ENCODE measurements at regions not wholly inside any gene's neighbourhood (a gene's known extent, or its start where the extent isn't known, plus 50 kb on each side); places are given as distances from the start of the nearest gene placed in this dataset.

GRCh38 chr6:120355822-120356221 is 978.5 kb downstream of the TBC1D32 start:
- no CpG with 5 or more reads among the region's 1 CpG for WGBS (ENCODE audit: extremely low coverage, insufficient read length, low lambda C conversion rate)
- H2BK12ac ChIP-seq (ENCODE audit: insufficient read length, low read depth, low read length): no peak overlapping the region
- H4K20me1 ChIP-seq (ENCODE audit: control insufficient read depth, insufficient read depth, insufficient read length): no peaks in the 10 kb centered on the region
- no peak overlapping the region for H2BK20ac ChIP-seq (ENCODE audit: low read depth, low read length, poor library complexity, severe bottlenecking)
- no peak overlapping the region for H4K8ac ChIP-seq (replicated peaks; ENCODE audit: insufficient read length, low read depth, low read length)
- peaks cover 3% of the 10 kb centered on the region for H3K9me3 ChIP-seq (ENCODE audit: control insufficient read depth, low read depth, low read length)
- peaks cover 14 to 31% (median 14%) of the 10 kb centered on the region in 3 experiments for H3K36me3 Mint-ChIP-seq (ENCODE audit: insufficient read depth in 1 of 3, low read depth in 3 of 3)
- H3K27ac ChIP-seq (ENCODE audit: insufficient read length, low read depth, low read length): no peak overlapping the region
- no peak overlapping the region for H2BK120ac ChIP-seq (ENCODE audit: low read depth, low read length, poor library complexity, severe bottlenecking)
- H3K4ac ChIP-seq (ENCODE audit: low read depth, low read length): no peak overlapping the region
- H3K18ac ChIP-seq (ENCODE audit: insufficient read length, low read depth, low read length): no peak overlapping the region
- no peaks in the 10 kb centered on the region for H3K27me3 Mint-ChIP-seq (ENCODE audit: low read depth)
- no peaks in the 10 kb centered on the region; the same call in 1 of the 2 replicates for H3K4me1 ChIP-seq (ENCODE audit: insufficient read depth, low read length)
- H4K5ac ChIP-seq (ENCODE audit: insufficient read length, low read depth, low read length): no peak overlapping the region
- no peaks in the 10 kb centered on the region for H3K79me2 ChIP-seq (ENCODE audit: insufficient read depth, low read length)
- TF ChIP-seq, protein P1, sequence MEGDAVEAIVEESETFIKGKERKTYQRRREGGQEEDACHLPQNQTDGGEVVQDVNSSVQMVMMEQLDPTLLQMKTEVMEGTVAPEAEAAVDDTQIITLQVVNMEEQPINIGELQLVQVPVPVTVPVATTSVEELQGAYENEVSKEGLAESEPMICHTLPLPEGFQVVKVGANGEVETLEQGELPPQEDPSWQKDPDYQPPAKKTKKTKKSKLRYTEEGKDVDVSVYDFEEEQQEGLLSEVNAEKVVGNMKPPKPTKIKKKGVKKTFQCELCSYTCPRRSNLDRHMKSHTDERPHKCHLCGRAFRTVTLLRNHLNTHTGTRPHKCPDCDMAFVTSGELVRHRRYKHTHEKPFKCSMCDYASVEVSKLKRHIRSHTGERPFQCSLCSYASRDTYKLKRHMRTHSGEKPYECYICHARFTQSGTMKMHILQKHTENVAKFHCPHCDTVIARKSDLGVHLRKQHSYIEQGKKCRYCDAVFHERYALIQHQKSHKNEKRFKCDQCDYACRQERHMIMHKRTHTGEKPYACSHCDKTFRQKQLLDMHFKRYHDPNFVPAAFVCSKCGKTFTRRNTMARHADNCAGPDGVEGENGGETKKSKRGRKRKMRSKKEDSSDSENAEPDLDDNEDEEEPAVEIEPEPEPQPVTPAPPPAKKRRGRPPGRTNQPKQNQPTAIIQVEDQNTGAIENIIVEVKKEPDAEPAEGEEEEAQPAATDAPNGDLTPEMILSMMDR (conservative IDR thresholded peaks at IDR 0.05): no peak
- H2BK5ac ChIP-seq (ENCODE audit: insufficient read length, low read length): no peak overlapping the region
- H3T11ph ChIP-seq (ENCODE audit: low read length): no peak overlapping the region
- no peak overlapping the region for H2BK15ac ChIP-seq (ENCODE audit: low read depth, low read length)
- H3K27ac Mint-ChIP-seq: no peak overlapping the region
- peaks cover 19 to 20% of the 10 kb centered on the region in 2 experiments for H3K4me1 Mint-ChIP-seq
- no peak overlapping the region for H3K4me2 ChIP-seq (ENCODE audit: insufficient read depth, insufficient read length, low read length)
- no peaks in the 10 kb centered on the region for H3K23me2 ChIP-seq (ENCODE audit: insufficient read length, low read depth, low read length, poor library complexity, severe bottlenecking)
- no peak overlapping the region for H3K4me3 Mint-ChIP-seq
- H2AFZ ChIP-seq (ENCODE audit: low read length): no peak overlapping the region
- H3K56ac ChIP-seq (ENCODE audit: insufficient read length, low read depth, low read length): no peak overlapping the region
- H3K14ac ChIP-seq (ENCODE audit: insufficient read depth, low read length): no peak overlapping the region
- H2AK5ac ChIP-seq (ENCODE audit: insufficient read length, low read length): no peak overlapping the region
- H4K91ac ChIP-seq (ENCODE audit: insufficient read length, low read depth, low read length): no peak overlapping the region
- H3K27me3 ChIP-seq (ENCODE audit: insufficient read depth, low read length): no peaks in the 10 kb centered on the region
- H3K9me3 Mint-ChIP-seq: peaks cover 28 to 29% of the 10 kb centered on the region in 2 experiments
- no peak overlapping the region for H3K23ac ChIP-seq (ENCODE audit: insufficient read length, low read depth, low read length)
- H3K79me1 ChIP-seq (ENCODE audit: insufficient read depth, low read depth, low read length, poor library complexity, severe bottlenecking): no peaks in the 10 kb centered on the region
- DNase-seq: no peak
- H3K9ac ChIP-seq (ENCODE audit: extremely low read depth, insufficient read length, low read length): no peak overlapping the region

All from H9 (cell line).